ENCODE measurements at regions not wholly inside any gene's neighbourhood (a gene's known extent, or its start where the extent isn't known, plus 50 kb on each side); places are given as distances from the start of the nearest gene placed in this dataset.

GRCh38 chr1:68955424-68955823 lies 458.5 kb upstream of the DEPDC1 start:
- no peak for TF ChIP-seq CTCF (IDR thresholded peaks at IDR 0.05; ENCODE audit: poor library complexity, severe bottlenecking)
- no peak for TF ChIP-seq EZH2 (IDR thresholded peaks at IDR 0.05; ENCODE audit: borderline replicate concordance, insufficient read depth, low read length, poor library complexity, severe bottlenecking)
- TF ChIP-seq POLR2AphosphoS5 (IDR thresholded peaks at IDR 0.05): no peak
- TF ChIP-seq EP300 (conservative IDR thresholded peaks at IDR 0.05; ENCODE audit: poor library complexity, severe bottlenecking): no peak
- TF ChIP-seq REST (IDR thresholded peaks at IDR 0.05; ENCODE audit: borderline replicate concordance): no peak
- TF ChIP-seq MXI1 (conservative IDR thresholded peaks at IDR 0.05; ENCODE audit: poor library complexity, severe bottlenecking): no peak
- TF ChIP-seq RAD21 (conservative IDR thresholded peaks at IDR 0.05): no peak
- no peak for TF ChIP-seq TAF1 (IDR thresholded peaks at IDR 0.05; ENCODE audit: low read depth)
- no peak for TF ChIP-seq SMC3 (conservative IDR thresholded peaks at IDR 0.05; ENCODE audit: poor library complexity)

GRCh38 chr1:68958958-68959357 lies 462.1 kb upstream of the DEPDC1 start:
- no peak for TF ChIP-seq RAD21 (conservative IDR thresholded peaks at IDR 0.05)
- TF ChIP-seq POLR2AphosphoS5 (IDR thresholded peaks at IDR 0.05): no peak
- TF ChIP-seq TAF1 (IDR thresholded peaks at IDR 0.05; ENCODE audit: low read depth): no peak
- TF ChIP-seq MXI1 (conservative IDR thresholded peaks at IDR 0.05; ENCODE audit: poor library complexity, severe bottlenecking): no peak
- TF ChIP-seq CTCF (IDR thresholded peaks at IDR 0.05; ENCODE audit: poor library complexity, severe bottlenecking): no peak
- no peak for TF ChIP-seq REST (IDR thresholded peaks at IDR 0.05; ENCODE audit: borderline replicate concordance)
- TF ChIP-seq EZH2 (IDR thresholded peaks at IDR 0.05; ENCODE audit: borderline replicate concordance, insufficient read depth, low read length, poor library complexity, severe bottlenecking): no peak
- no peak for TF ChIP-seq SMC3 (conservative IDR thresholded peaks at IDR 0.05; ENCODE audit: poor library complexity)
- no peak for TF ChIP-seq EP300 (conservative IDR thresholded peaks at IDR 0.05; ENCODE audit: poor library complexity, severe bottlenecking)
- Histone ChIP-seq H2AFZ (ENCODE audit: low read depth, low read length) (no peak overlapping the region), H3K4me3 (ENCODE audit: low read length) (no peak overlapping the region), H3K27ac (ENCODE audit: low read length) (no peak overlapping the region), H3K9me2 (ENCODE audit: insufficient read depth, low read length) (no peaks in the 10 kb centered on the region), H3F3A (ENCODE audit: insufficient read depth, low read length, poor library complexity, severe bottlenecking) (no peaks in the 10 kb centered on the region), H3K36me3 (ENCODE audit: insufficient read depth, low read length) (no peaks in the 10 kb centered on the region), H3K9me3 (ENCODE audit: low read length) (no peaks in the 10 kb centered on the region), H3K9ac (ENCODE audit: low read length) (no peak overlapping the region), H3K4me2 (ENCODE audit: low read length) (no peak overlapping the region), H4K20me1 (ENCODE audit: insufficient read depth) (no peaks in the 10 kb centered on the region), H3K79me2 (replicated peaks; ENCODE audit: insufficient read depth, low read length) (no peaks in the 10 kb centered on the region), H3K27me3 (ENCODE audit: insufficient read depth, low read depth, low read length) (no peaks in the 10 kb centered on the region)

More at GRCh38 chr1:68955424-68955823, 458.5 kb upstream of the DEPDC1 start:
- H3F3A ChIP-seq (ENCODE audit: insufficient read depth, low read length, poor library complexity, severe bottlenecking): no peaks in the 10 kb centered on the region
- no peaks in the 10 kb centered on the region for H3K9me3 ChIP-seq (ENCODE audit: low read length)
- H3K4me3 ChIP-seq (ENCODE audit: low read length): no peak overlapping the region
- H2AFZ ChIP-seq (ENCODE audit: low read depth, low read length): no peak overlapping the region
- no peaks in the 10 kb centered on the region for H3K9me2 ChIP-seq (ENCODE audit: insufficient read depth, low read length)
- no peaks in the 10 kb centered on the region for H3K36me3 ChIP-seq (ENCODE audit: insufficient read depth, low read length)
- H4K20me1 ChIP-seq (ENCODE audit: insufficient read depth): no peaks in the 10 kb centered on the region
- no peak overlapping the region for H3K9ac ChIP-seq (ENCODE audit: low read length)
- no peak overlapping the region for H3K27ac ChIP-seq (ENCODE audit: low read length)
- H3K27me3 ChIP-seq (ENCODE audit: insufficient read depth, low read depth, low read length): no peaks in the 10 kb centered on the region
- no peak overlapping the region for H3K4me2 ChIP-seq (ENCODE audit: low read length)
- H3K79me2 ChIP-seq (replicated peaks; ENCODE audit: insufficient read depth, low read length): no peaks in the 10 kb centered on the region
